GM21825 (cell line): ENCODE measurements at regions not wholly inside any gene's neighbourhood (a gene's known extent, or its start where the extent isn't known, plus 50 kb on each side); places are given as distances from the start of the nearest gene placed in this dataset.
"Not testable (repeated sequence)": the region's sequence is repeated elsewhere in the genome, so short reads cannot be mapped to it uniquely, and the experiment has no call there.

Source experiments
- ATAC-seq: cut with Tn5 transposase; IDR thresholded peaks from one replicate; pipeline ENCODE4 v1.9.1; 2021; ENCODE audit warnings: mild to moderate bottlenecking, moderate library complexity; ENCODE audit not compliant: unreplicated experiment

- ATAC-seq, result not testable (repeated sequence)
Observed at GRCh38 chr15:35967968-35968367, 422.0 kb upstream of the DPH6 start.

- no peak for ATAC-seq
Observed at GRCh38 chr15:35973029-35973428, 427.1 kb upstream of the DPH6 start.

GRCh38 chr15:35974052-35974451, 428.1 kb upstream of the DPH6 start:
- no peak for ATAC-seq

- ATAC-seq, result no peak
Observed at GRCh38 chr15:35975941-35976340, 430.0 kb upstream of the DPH6 start.

GRCh38 chr15:35979608-35980007, 433.6 kb upstream of the DPH6 start:
- ATAC-seq, result no peak

GRCh38 chr15:35980719-35981118, 434.8 kb upstream of the DPH6 start:
- ATAC-seq, result no peak

GRCh38 chr15:35986191-35986721, 440.3 kb upstream of the DPH6 start:
- no peak for ATAC-seq

- no peak for ATAC-seq
Observed at GRCh38 chr15:35987056-35987455, 441.1 kb upstream of the DPH6 start.

- ATAC-seq, result no peak
Observed at GRCh38 chr15:35991386-35991785, 445.4 kb upstream of the DPH6 start.

- ATAC-seq, result no peak
Observed at GRCh38 chr15:35992791-35993190, 446.8 kb upstream of the DPH6 start.

- ATAC-seq, result no peak
Observed at GRCh38 chr15:35993196-35993595, 447.2 kb upstream of the DPH6 start.

- no peak for ATAC-seq
Observed at GRCh38 chr15:35994876-35995275, 448.9 kb upstream of the DPH6 start.

GRCh38 chr15:35998663-35999602, 453.0 kb upstream of the DPH6 start:
- ATAC-seq, result no peak

GRCh38 chr15:36004891-36005490, 459.0 kb upstream of the DPH6 start:
- no peak for ATAC-seq

- ATAC-seq, result no peak
Observed at GRCh38 chr15:36005542-36005941, 459.6 kb upstream of the DPH6 start.

- ATAC-seq, result no peak
Observed at GRCh38 chr15:36007699-36008098, 461.7 kb upstream of the DPH6 start.

- no peak for ATAC-seq
Observed at GRCh38 chr15:36008719-36009118, 462.8 kb upstream of the DPH6 start.

GRCh38 chr15:36024031-36024688, 478.2 kb upstream of the DPH6 start:
- ATAC-seq, result no peak

- no peak for ATAC-seq
Observed at GRCh38 chr15:36026627-36027283, 480.8 kb upstream of the DPH6 start.

GRCh38 chr15:36029606-36030210, 483.7 kb upstream of the DPH6 start:
- ATAC-seq, result no peak
